GM21423 (cell line): ENCODE measurements at regions not wholly inside any gene's neighbourhood (a gene's known extent, or its start where the extent isn't known, plus 50 kb on each side); places are given as distances from the start of the nearest gene placed in this dataset.
"Not testable (repeated sequence)": the region's sequence is repeated elsewhere in the genome, so short reads cannot be mapped to it uniquely, and the experiment has no call there.

ENCODE experiments used
- ATAC-seq: cut with Tn5 transposase; IDR thresholded peaks from one replicate; pipeline ENCODE4 v1.9.1; 2021; ENCODE audit warnings: mild to moderate bottlenecking, moderate library complexity; ENCODE audit not compliant: unreplicated experiment

- ATAC-seq: no peak
Observed at GRCh38 chr3:101995371-101996046, 146.2 kb downstream of the NFKBIZ start.

GRCh38 chr3:101996832-101997231, 147.5 kb downstream of the NFKBIZ start:
- peak; percentile 55 for ATAC-seq

- no peak for ATAC-seq
Observed at GRCh38 chr3:101998256-101998926, 149.1 kb downstream of the NFKBIZ start.

- no peak for ATAC-seq
Observed at GRCh38 chr3:101999177-101999779, 150.0 kb downstream of the NFKBIZ start.

GRCh38 chr3:102000620-102001209, 151.4 kb downstream of the NFKBIZ start:
- ATAC-seq: no peak

- ATAC-seq: no peak
Observed at GRCh38 chr3:102002056-102002455, 152.7 kb downstream of the NFKBIZ start.

GRCh38 chr3:102004561-102004960, 155.2 kb downstream of the NFKBIZ start:
- ATAC-seq: no peak

GRCh38 chr3:102005551-102005950, 156.2 kb downstream of the NFKBIZ start:
- no peak for ATAC-seq

GRCh38 chr3:102006812-102007485, 157.6 kb downstream of the NFKBIZ start:
- no peak for ATAC-seq

GRCh38 chr3:102008436-102008835, 159.1 kb downstream of the NFKBIZ start:
- not testable (repeated sequence) for ATAC-seq

- ATAC-seq: no peak
Observed at GRCh38 chr3:102016417-102016816, 167.1 kb downstream of the NFKBIZ start.

- ATAC-seq: no peak
Observed at GRCh38 chr3:102017784-102018183, 168.5 kb downstream of the NFKBIZ start.

GRCh38 chr3:102018551-102018950, 169.2 kb downstream of the NFKBIZ start:
- no peak for ATAC-seq

GRCh38 chr3:102020735-102021134, 171.4 kb downstream of the NFKBIZ start:
- no peak for ATAC-seq

GRCh38 chr3:102024270-102024904, 175.1 kb downstream of the NFKBIZ start:
- no peak for ATAC-seq

- ATAC-seq: no peak
Observed at GRCh38 chr3:102025606-102026270, 176.4 kb downstream of the NFKBIZ start.

- no peak for ATAC-seq
Observed at GRCh38 chr3:102026656-102027055, 177.3 kb downstream of the NFKBIZ start.

GRCh38 chr3:102030661-102031060, 181.3 kb downstream of the NFKBIZ start:
- no peak for ATAC-seq

GRCh38 chr3:102031834-102032233, 182.5 kb downstream of the NFKBIZ start:
- ATAC-seq: no peak
